HepG2 (cell line): ENCODE measurements at regions not wholly inside any gene's neighbourhood (a gene's known extent, or its start where the extent isn't known, plus 50 kb on each side); places are given as distances from the start of the nearest gene placed in this dataset.
A peak's percentile ranks its signal among the peaks of the same experiment; 100 is the strongest.

Experiments
- AGO1 ChIP-seq: fragments of 200-400 bp; formaldehyde crosslinking; IDR thresholded peaks from 2 replicates; pipeline ENCODE4 v1.6.1; 2017; ENCODE audit warnings: mild to moderate bottlenecking, low read depth, low read length, moderate library complexity; ENCODE audit not compliant: poor library complexity, severe bottlenecking
- DBP ChIP-seq: sonication (generic); formaldehyde crosslinking; IDR thresholded peaks from 2 replicates; pipeline ENCODE4 v1.4.0; 2020; ENCODE audit warnings: missing genetic modification reagents; ENCODE audit errors: not compliant biosample characterization
- ESRRA ChIP-seq: sonication (generic); formaldehyde crosslinking; IDR thresholded peaks from 2 replicates; pipeline ENCODE4 v1.5.1; 2020; ENCODE audit warnings: mild to moderate bottlenecking, low read depth, missing genetic modification reagents
- GATAD1 ChIP-seq: IDR thresholded peaks from 2 replicates; pipeline ENCODE4 v1.6.1; 2016; ENCODE audit warnings: missing genetic modification reagents, missing compliant biosample characterization
- GFI1 ChIP-seq: sonication (generic); formaldehyde crosslinking; IDR thresholded peaks from 2 replicates; pipeline ENCODE4 v1.5.0; 2020; ENCODE audit warnings: missing genetic modification reagents, mild to moderate bottlenecking, borderline replicate concordance
- JDP2 ChIP-seq: sonication (generic); formaldehyde crosslinking; IDR thresholded peaks from 2 replicates; pipeline ENCODE4 v1.8.1; 2022; ENCODE audit warnings: missing genetic modification reagents, borderline replicate concordance
- MAFG ChIP-seq: sonication (generic); formaldehyde crosslinking; IDR thresholded peaks from 2 replicates; pipeline ENCODE4 v1.5.1; 2020; ENCODE audit warnings: mild to moderate bottlenecking, missing genetic modification reagents
- MTF2 ChIP-seq: sonication (generic); formaldehyde crosslinking; IDR thresholded peaks from 2 replicates; pipeline ENCODE4 v1.5.0; 2020; ENCODE audit warnings: missing genetic modification reagents, borderline replicate concordance
- PAX8 ChIP-seq: sonication (generic); formaldehyde crosslinking; IDR thresholded peaks from 2 replicates; pipeline ENCODE4 v1.8.0; 2022; ENCODE audit warnings: mild to moderate bottlenecking, missing genetic modification reagents, borderline replicate concordance
- PRDM4 ChIP-seq: sonication (generic); formaldehyde crosslinking; IDR thresholded peaks from 2 replicates; pipeline ENCODE4 v1.9.0; 2021; ENCODE audit warnings: missing genetic modification reagents, borderline replicate concordance
- RFXAP ChIP-seq: sonication (generic); formaldehyde crosslinking; IDR thresholded peaks from 2 replicates; pipeline ENCODE4 v1.4.0; 2020; ENCODE audit warnings: missing genetic modification reagents, borderline replicate concordance
- TCF7L2 ChIP-seq: IDR thresholded peaks from 2 replicates; pipeline ENCODE4 v1.6.1; 2011; ENCODE audit warnings: mild to moderate bottlenecking, low read depth, low read length, moderate library complexity
- ZNF121 ChIP-seq: sonication (generic); formaldehyde crosslinking; IDR thresholded peaks from 2 replicates; pipeline ENCODE4 v1.5.0; 2020; ENCODE audit warnings: mild to moderate bottlenecking, missing genetic modification reagents
- ZNF160 ChIP-seq: sonication (generic); formaldehyde crosslinking; IDR thresholded peaks from 2 replicates; pipeline ENCODE4 v1.8.0; 2022; ENCODE audit warnings: mild to moderate bottlenecking, inconsistent platforms, missing genetic modification reagents
- ZNF225 ChIP-seq: sonication (generic); formaldehyde crosslinking; IDR thresholded peaks from 2 replicates; pipeline ENCODE4 v1.4.0; 2020; ENCODE audit warnings: mild to moderate bottlenecking, missing genetic modification reagents
- ZNF30 ChIP-seq: sonication (generic); formaldehyde crosslinking; IDR thresholded peaks from 2 replicates; pipeline ENCODE4 v1.5.0; 2020; ENCODE audit warnings: mild to moderate bottlenecking, missing genetic modification reagents
- ZNF335 ChIP-seq: sonication (generic); formaldehyde crosslinking; IDR thresholded peaks from 2 replicates; pipeline ENCODE4 v1.4.0; 2020; ENCODE audit warnings: missing genetic modification reagents
- ZNF337 ChIP-seq: sonication (generic); formaldehyde crosslinking; IDR thresholded peaks from 2 replicates; pipeline ENCODE4 v1.5.1; 2020; ENCODE audit warnings: missing genetic modification reagents, low read depth, mild to moderate bottlenecking, borderline replicate concordance
- ZNF362 ChIP-seq: sonication (generic); formaldehyde crosslinking; IDR thresholded peaks from 2 replicates; pipeline ENCODE4 v1.4.0; 2020; ENCODE audit warnings: missing genetic modification reagents, mild to moderate bottlenecking, borderline replicate concordance
- ZNF383 ChIP-seq: sonication (generic); formaldehyde crosslinking; IDR thresholded peaks from 2 replicates; pipeline ENCODE4 v1.4.0; 2020; ENCODE audit warnings: missing genetic modification reagents, mild to moderate bottlenecking, borderline replicate concordance
- ZNF503 ChIP-seq: sonication (generic); formaldehyde crosslinking; IDR thresholded peaks from 2 replicates; pipeline ENCODE4 v1.4.0; 2020; ENCODE audit warnings: missing genetic modification reagents
- ZNF552 ChIP-seq: sonication (generic); formaldehyde crosslinking; IDR thresholded peaks from 2 replicates; pipeline ENCODE4 v1.9.0; 2022; ENCODE audit warnings: missing genetic modification reagents, mild to moderate bottlenecking, borderline replicate concordance
- ZNF558 ChIP-seq: sonication (generic); formaldehyde crosslinking; IDR thresholded peaks from 2 replicates; pipeline ENCODE4 v1.9.0; 2022; ENCODE audit warnings: mild to moderate bottlenecking, missing genetic modification reagents, borderline replicate concordance
- ZNF569 ChIP-seq: sonication (generic); formaldehyde crosslinking; IDR thresholded peaks from 2 replicates; pipeline ENCODE4 v1.5.0; 2020; ENCODE audit warnings: mild to moderate bottlenecking, missing genetic modification reagents, moderate library complexity, borderline replicate concordance
- ZNF75D ChIP-seq: sonication (generic); formaldehyde crosslinking; IDR thresholded peaks from 2 replicates; pipeline ENCODE4 v1.8.1; 2023; ENCODE audit warnings: missing genetic modification reagents, mild to moderate bottlenecking, borderline replicate concordance
- ZSCAN29 ChIP-seq: sonication (generic); formaldehyde crosslinking; conservative IDR thresholded peaks from 2 replicates; pipeline ENCODE4 v1.4.0; 2020; ENCODE audit warnings: mild to moderate bottlenecking, missing genetic modification reagents

GRCh38 chr6:21505574-21505990, 88.0 kb upstream of the SOX4 start (continued):
- TF ChIP-seq PRDM4 (CRISPR knock-in tag), result no peak
- no peak for TF ChIP-seq ZNF383 (CRISPR knock-in tag)
- TF ChIP-seq JDP2 (CRISPR knock-in tag), result no peak
- TF ChIP-seq TCF7L2, result no peak
- no peak for TF ChIP-seq DBP (CRISPR knock-in tag)
- no peak for TF ChIP-seq ZNF569
- TF ChIP-seq PAX8 (CRISPR knock-in tag), result no peak
- no peak for TF ChIP-seq ZNF558
- TF ChIP-seq ZNF30 (CRISPR knock-in tag), result no peak
- peak; percentile 70; the same call in 1 of the 2 replicates for TF ChIP-seq ZNF337
- no peak for TF ChIP-seq ZNF362 (CRISPR knock-in tag)
- no peak for TF ChIP-seq ZNF160
- TF ChIP-seq ZNF335 (CRISPR knock-in tag), result peak; percentile 30; the same call in 1 of the 2 replicates
- no peak for TF ChIP-seq MTF2 (CRISPR knock-in tag)
- 0 out of 2 replicates have a peak, but pooled peaks have one; percentile 32 for TF ChIP-seq GFI1 (CRISPR knock-in tag)
- TF ChIP-seq ZSCAN29 (CRISPR knock-in tag), result 0 out of 2 replicates have a peak, but pooled peaks have one; percentile 62
- no peak for TF ChIP-seq RFXAP (CRISPR knock-in tag)
- TF ChIP-seq GATAD1 (CRISPR knock-in tag), result peak; percentile 76
- TF ChIP-seq ZNF121 (CRISPR knock-in tag), result no peak
- peak; percentile 55; the same call in 1 of the 2 replicates for TF ChIP-seq ZNF503 (CRISPR knock-in tag)
- no peak for TF ChIP-seq MAFG
- TF ChIP-seq ESRRA (CRISPR knock-in tag), result peak; percentile 91
- TF ChIP-seq ZNF75D, result no peak
- TF ChIP-seq ZNF225 (CRISPR knock-in tag), result no peak
- TF ChIP-seq ZNF552 (CRISPR knock-in tag), result no peak
- TF ChIP-seq AGO1, result no peak
